ENCODE measurements at regions not wholly inside any gene's neighbourhood (a gene's known extent, or its start where the extent isn't known, plus 50 kb on each side); places are given as distances from the start of the nearest gene placed in this dataset.

DNA sequence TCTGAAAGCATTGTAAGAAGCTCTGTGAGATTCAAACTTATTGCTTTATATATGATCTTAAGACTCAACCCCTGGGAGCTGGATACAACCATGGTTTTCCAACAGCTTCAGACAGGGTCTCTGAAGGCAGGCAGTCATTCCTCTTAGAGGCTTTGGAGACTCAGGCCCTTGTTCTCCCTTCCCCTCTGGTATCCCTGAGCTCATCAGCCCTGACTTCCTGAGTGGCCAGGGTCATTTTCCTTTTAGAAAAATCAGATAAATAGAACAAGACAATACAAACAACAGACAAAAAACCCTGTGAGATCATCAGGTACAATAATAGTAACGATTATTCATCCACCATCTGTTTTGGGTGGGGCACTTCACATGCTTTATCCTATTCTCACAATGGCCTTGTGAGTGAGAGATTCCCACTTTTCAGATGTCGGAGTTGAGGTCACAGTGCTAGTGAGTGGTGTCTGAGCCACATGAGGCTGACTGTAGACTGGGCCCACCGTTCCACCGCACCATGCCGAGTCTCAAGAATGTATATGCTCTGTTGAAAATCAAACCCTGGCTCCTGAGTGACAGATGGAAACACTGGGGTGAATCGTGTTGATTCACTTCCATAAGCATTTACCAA is 144.2 kb downstream of the CXCL12 start:
- no peak for DNase-seq

DNA sequence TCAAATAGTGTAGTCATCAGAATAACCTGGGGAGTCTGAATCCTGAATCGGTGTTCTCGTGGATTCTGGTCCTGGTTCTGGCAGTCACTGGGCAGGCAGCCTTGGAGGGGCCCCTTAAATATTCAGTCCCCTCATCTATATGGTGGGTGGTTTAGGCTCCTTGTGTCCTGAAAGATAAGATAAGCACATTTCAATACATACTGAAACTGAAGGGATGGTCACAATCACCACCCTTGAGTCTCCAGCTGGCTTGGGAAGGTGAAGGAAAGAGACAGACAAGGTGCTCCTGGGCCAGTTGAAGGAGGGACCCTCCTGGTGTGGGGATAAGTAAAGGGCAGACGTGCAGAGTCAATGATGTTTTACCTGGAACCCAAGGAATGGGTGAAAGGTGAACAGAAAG is 146.7 kb downstream of the CXCL12 start:
- no peak for DNase-seq

GRCh38 chr10:44237364-44238049 is 147.4 kb downstream of the CXCL12 start:
- DNase-seq = no peak

GRCh38 chr10:44235363-44235762 is 149.5 kb downstream of the CXCL12 start:
- DNase-seq = no peak

DNA sequence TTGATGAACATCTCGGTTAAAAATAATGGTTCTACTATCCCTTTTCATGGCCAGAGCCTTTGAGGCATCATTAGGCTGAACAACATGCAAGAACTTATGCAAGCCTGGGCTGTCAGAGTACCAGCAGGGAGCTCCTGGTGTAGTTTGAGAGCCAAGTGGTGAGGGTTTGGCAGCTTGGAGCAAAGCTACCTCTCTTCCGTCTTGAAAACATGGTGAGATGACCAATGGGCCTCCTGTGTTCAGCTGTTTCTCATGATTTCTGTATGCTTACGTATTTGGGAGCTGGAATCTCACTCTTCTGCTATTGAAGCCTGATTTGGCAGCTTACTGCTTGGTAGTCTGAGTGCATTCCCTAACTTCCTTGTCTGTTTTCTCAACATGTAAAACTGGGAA is 150.4 kb downstream of the CXCL12 start:
- DNase-seq = no peak

GRCh38 chr10:44233561-44234482 is 151.1 kb downstream of the CXCL12 start:
- DNase-seq = no peak

GRCh38 chr10:44217274-44217820 is 167.6 kb downstream of the CXCL12 start:
- no peak for DNase-seq

GRCh38 chr10:44216073-44216472 is 168.8 kb downstream of the CXCL12 start:
- no peak for DNase-seq

- DNase-seq = no peak
Measured at GRCh38 chr10:44209811-44210210, 175.1 kb downstream of the CXCL12 start.

- no peak for DNase-seq
Measured at GRCh38 chr10:44207160-44207559, 177.7 kb downstream of the CXCL12 start.

- no peak for DNase-seq
Measured at GRCh38 chr10:44206127-44206818, 178.6 kb downstream of the CXCL12 start.

DNA sequence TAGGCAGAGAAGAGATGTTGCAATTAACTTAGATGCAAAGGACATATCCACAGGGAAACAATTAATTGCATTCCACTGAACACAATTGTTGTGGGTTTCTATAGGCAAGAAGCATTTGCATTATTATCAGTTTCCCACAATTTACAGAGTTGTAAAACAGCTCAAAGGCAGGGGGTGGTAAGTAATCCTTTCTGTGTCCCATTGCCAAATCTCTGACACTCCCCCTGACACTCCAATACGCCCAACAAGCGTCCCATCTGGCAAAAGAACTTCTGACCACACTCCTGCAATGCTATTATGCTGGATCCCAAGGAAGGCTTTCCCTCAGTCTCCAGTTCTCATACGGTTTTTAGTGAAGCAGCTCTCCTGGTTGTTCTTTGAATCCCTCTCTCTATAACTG is 179.8 kb downstream of the CXCL12 start:
- DNase-seq = no peak

DNA sequence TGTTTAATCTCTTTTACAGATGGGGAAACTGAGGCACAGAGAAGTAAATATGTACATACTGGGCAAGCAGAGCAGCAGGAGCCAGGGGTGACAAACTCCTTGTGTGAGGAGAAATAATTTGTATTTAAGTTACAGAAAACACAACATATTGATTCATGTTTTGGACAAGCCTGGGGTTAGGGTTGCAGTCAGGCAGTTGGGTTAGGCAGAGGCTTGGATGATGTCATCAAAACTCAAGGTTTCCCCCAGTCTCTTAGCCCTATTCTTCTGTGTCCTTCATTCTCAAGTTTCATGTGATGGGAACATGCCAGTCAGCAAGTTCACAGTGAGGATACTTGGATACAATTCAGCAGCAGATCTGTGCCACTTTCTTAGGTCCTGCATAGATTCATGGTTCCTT is 181.4 kb downstream of the CXCL12 start:
- no peak for DNase-seq

GRCh38 chr10:44202952-44203351 is 181.9 kb downstream of the CXCL12 start:
- no peak for DNase-seq

- DNase-seq = no peak
Measured at GRCh38 chr10:44201656-44202055, 183.2 kb downstream of the CXCL12 start.

DNA sequence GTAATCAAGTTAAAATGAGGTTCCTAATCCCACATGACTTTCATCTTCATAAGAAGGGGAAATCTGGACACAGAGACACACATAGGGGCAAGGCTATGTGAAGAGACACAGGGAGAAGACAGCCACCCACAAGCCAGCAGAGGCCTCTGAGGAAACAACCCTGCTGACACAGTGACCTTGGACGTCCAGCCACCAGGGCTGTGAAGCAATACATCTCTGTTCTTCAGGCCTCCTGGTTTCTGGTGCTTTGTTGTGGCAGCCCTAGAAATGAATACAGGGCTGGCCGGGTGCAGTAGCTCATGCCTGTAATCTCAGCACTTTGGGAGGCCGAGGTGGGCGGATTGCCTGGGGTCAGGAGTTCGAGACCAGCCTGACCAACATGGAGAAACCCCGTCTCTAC is 183.9 kb downstream of the CXCL12 start:
- no peak for DNase-seq

- DNase-seq = no peak
Measured at GRCh38 chr10:44199991-44200655, 184.8 kb downstream of the CXCL12 start.

GRCh38 chr10:44199267-44199666 is 185.6 kb downstream of the CXCL12 start:
- no peak for DNase-seq

DNA sequence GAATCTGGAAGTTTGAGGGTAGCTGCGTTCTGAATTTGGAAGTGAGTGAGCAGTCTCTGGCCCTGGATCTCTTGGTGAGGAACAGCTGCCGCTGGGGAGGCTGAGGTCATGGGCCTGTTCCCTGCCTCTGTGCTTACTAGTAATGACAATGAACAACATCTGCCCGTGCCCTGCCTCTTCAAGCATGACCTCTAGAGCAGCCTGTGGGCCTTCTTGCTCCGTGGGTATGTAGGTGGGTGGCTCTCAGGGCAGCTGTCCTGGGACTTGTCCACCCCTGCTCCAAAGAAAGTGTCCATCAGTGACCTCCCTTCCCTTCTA is 186.2 kb downstream of the CXCL12 start:
- no peak for DNase-seq

GRCh38 chr10:44198096-44198779 is 186.7 kb downstream of the CXCL12 start:
- DNase-seq = no peak

DNA sequence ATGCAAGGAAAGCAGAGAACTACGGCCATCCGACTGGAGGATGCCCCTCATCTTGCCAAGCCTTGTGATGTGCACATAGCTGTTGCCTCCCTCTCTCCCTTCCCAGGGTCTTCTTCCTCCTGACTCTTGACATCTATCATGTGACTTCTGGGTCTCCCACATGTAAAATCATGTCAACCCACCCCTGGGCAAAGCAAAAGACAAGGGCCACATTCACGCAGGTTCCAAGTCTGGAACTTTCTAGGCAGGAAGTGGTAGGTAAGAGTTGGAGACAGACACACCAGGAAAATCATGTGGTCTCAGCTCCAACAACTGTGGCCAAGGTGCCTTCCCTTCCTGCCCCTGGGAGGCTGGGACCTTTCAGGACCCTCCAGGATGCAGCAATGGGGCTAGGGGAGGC is 187.3 kb downstream of the CXCL12 start:
- no peak for DNase-seq

- DNase-seq = no peak
Measured at GRCh38 chr10:44196336-44196735, 188.6 kb downstream of the CXCL12 start.

Data from activated CD4-positive, alpha-beta T cell treated with anti-CD3 and anti-CD28 coated beads, Interleukin-2, amount 50 U/mL, for 1 hour (primary cell).